ENCODE measurements at regions not wholly inside any gene's neighbourhood (a gene's known extent, or its start where the extent isn't known, plus 50 kb on each side); places are given as distances from the start of the nearest gene placed in this dataset.

DNA sequence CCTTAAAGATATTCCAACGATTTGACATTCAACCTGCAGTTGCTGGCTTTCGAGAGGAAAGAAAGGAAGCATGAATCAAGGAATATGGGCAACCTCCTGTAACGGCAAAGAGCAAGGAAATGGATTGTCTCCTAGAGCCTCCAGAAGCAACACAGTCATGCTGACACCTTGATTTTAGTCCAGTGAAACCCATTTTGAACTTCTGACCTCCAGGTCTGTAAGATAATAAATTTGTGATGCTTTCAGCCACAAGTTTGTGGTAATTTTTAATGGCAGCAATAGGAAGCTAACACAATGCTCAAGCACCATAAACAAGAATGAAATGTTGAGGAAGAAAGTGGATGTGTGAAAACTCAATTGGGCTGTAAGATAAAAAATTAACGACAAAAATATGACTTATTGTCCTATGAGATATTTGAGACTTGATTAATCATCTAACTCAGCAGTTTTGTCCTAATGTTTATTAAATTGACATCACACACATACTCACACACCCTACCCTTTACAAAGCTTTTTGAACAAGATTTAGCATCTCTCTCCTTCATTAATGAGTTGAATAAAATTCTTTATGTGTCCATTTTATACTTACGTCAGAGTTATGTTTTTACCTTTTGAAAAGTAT, 857.2 kb upstream of the INTU start (continued):
- no peak for TF ChIP-seq MLXIP (CRISPR knock-in tag; IDR thresholded peaks at IDR 0.05; ENCODE audit: borderline replicate concordance)

DNA sequence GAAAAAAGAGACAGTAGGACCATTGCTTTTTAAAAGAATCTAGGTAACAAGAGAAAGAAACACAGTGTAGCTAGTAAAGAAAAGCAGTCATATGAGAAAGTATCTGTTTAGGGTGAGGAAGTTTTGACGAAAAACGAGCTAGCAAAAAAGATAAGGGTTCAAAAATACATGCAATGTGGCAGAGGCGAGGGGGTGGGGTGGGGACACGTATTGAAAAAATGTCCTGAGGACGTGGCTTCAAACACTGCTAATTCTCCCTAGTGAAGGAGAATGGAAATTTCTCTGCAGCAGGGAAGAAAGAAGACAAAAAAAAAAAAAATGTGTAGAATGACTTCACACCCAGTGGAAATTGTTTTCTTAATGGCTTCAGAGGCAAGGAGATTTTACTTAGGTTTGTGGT, 856.4 kb upstream of the INTU start:
- Histone ChIP-seq H3K9ac (ENCODE audit: insufficient read depth, low read depth, low read length) (no peak overlapping the region), H2AFZ (ENCODE audit: low read length) (no peak overlapping the region), H3K4me2 (ENCODE audit: low read depth, low read length) (no peak overlapping the region), H4K20me1 (ENCODE audit: insufficient read depth, low read length) (no peaks in the 10 kb centered on the region), H3K4me3 (replicated peaks in 1 of 3; ENCODE audit: insufficient read depth in 1 of 3, low read depth in 2 of 3, low read length in 3 of 3) (no peak overlapping the region), H3K4me1 (ENCODE audit: insufficient read depth, low read length) (no peaks in the 10 kb centered on the region), H3K9me3 (ENCODE audit: low read length) (no peaks in the 10 kb centered on the region), H3K27ac (ENCODE audit: extremely low read length, insufficient read depth, low read length) (no peak overlapping the region), H3K79me2 (ENCODE audit: insufficient read depth, low read length) (no peaks in the 10 kb centered on the region), H3K36me3 (replicated peaks in 1 of 2; ENCODE audit: control insufficient read depth in 1 of 2, insufficient read depth in 2 of 2, low read length in 2 of 2) (no peaks in the 10 kb centered on the region), H3K27me3 (ENCODE audit: control insufficient read depth in 1 of 2, insufficient read depth in 2 of 2, low read length in 2 of 2) (no peaks in the 10 kb centered on the region)
- no peak for DNase-seq (ENCODE audit: low spot score)
- CTCF ChIA-PET (ENCODE audit: low intra/inter-chr PET ratio, low total read pairs) = no interaction called here
- POLR2A ChIA-PET = no interaction called here
- in situ Hi-C loops (cut with HindIII; ENCODE audit: extremely low pct_ligation_motif_present, low pct_unique_long_range_greater_than_20kb) = no loop called here
- TF ChIP-seq PRMT3 (CRISPR knock-in tag; IDR thresholded peaks at IDR 0.05; ENCODE audit: borderline replicate concordance, low read depth) (no peak), RARG (CRISPR knock-in tag; IDR thresholded peaks at IDR 0.05; ENCODE audit: low read depth) (no peak), E2F2 (CRISPR knock-in tag; IDR thresholded peaks at IDR 0.05; ENCODE audit: borderline replicate concordance) (no peak)
- intact Hi-C loops (cut with micrococcal nuclease; ENCODE audit: unreplicated experiment) = no loop called here
- ATAC-seq = no peak
- no TSS peak for BruUV-seq (replicated peaks)
- FAIRE-seq = no peak
- WGBS (ENCODE audit: low lambda C conversion rate) = 3% methylated on average over 5 of the region's 5 CpGs
